ENCODE measurements at regions not wholly inside any gene's neighbourhood (a gene's known extent, or its start where the extent isn't known, plus 50 kb on each side); places are given as distances from the start of the nearest gene placed in this dataset.
"Not testable (repeated sequence)": the region's sequence is repeated elsewhere in the genome, so short reads cannot be mapped to it uniquely, and the experiment has no call there.

GRCh38 chr19:20313894-20314293 is 146.9 kb downstream of the ZNF486 start:
- H3K9me3 ChIP-seq (ENCODE audit: control insufficient read depth, low read length), result no peaks in the 10 kb centered on the region
- no peak overlapping the region for H3K9ac ChIP-seq
- no peak overlapping the region for H3K27ac ChIP-seq
- TF ChIP-seq, protein P1, sequence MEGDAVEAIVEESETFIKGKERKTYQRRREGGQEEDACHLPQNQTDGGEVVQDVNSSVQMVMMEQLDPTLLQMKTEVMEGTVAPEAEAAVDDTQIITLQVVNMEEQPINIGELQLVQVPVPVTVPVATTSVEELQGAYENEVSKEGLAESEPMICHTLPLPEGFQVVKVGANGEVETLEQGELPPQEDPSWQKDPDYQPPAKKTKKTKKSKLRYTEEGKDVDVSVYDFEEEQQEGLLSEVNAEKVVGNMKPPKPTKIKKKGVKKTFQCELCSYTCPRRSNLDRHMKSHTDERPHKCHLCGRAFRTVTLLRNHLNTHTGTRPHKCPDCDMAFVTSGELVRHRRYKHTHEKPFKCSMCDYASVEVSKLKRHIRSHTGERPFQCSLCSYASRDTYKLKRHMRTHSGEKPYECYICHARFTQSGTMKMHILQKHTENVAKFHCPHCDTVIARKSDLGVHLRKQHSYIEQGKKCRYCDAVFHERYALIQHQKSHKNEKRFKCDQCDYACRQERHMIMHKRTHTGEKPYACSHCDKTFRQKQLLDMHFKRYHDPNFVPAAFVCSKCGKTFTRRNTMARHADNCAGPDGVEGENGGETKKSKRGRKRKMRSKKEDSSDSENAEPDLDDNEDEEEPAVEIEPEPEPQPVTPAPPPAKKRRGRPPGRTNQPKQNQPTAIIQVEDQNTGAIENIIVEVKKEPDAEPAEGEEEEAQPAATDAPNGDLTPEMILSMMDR (IDR thresholded peaks at IDR 0.05), result no peak
- no peak overlapping the region for H3K4me3 ChIP-seq (ENCODE audit: low read depth, low read length)
- H3K4me2 ChIP-seq (ENCODE audit: low read length), result no peak overlapping the region
- H3K36me3 ChIP-seq (ENCODE audit: control insufficient read depth, insufficient read depth, low read length), result no peaks in the 10 kb centered on the region
- H3K4me1 ChIP-seq, result no peaks in the 10 kb centered on the region
- H3K27me3 ChIP-seq (ENCODE audit: control insufficient read depth, insufficient read depth, low read length), result no peaks in the 10 kb centered on the region
- H3K79me2 ChIP-seq, result no peaks in the 10 kb centered on the region
- no peak overlapping the region for H2AFZ ChIP-seq

DNA sequence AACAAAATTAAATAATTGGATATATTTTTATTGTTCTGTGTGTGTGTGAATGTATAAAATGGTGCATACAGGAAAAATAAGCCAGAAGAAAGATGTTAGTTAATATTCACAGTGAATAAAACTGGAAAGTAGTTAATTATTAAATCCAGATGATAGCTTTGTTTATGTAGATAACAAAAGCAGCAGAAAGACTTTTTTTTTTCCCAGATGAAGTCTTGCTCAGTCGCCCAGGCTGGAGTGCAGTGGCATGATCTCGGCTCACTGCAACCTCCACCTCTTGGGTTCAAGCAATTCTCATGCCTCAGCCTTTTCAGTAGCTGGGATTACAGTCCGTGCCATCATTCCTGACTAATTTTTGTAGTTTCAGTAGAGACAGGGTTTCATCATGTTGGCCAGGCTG is 140.1 kb downstream of the ZNF486 start:
- H3K79me2 ChIP-seq, result no peaks in the 10 kb centered on the region
- no peaks in the 10 kb centered on the region for H3K27me3 ChIP-seq (ENCODE audit: control insufficient read depth, insufficient read depth, low read length)
- no peaks in the 10 kb centered on the region for H3K4me1 ChIP-seq
- H3K4me2 ChIP-seq (ENCODE audit: low read length), result no peak overlapping the region
- no peak overlapping the region for H3K4me3 ChIP-seq (ENCODE audit: low read depth, low read length)
- no peak overlapping the region for H2AFZ ChIP-seq
- no peaks in the 10 kb centered on the region for H3K36me3 ChIP-seq (ENCODE audit: control insufficient read depth, insufficient read depth, low read length)
- no peak overlapping the region for H3K27ac ChIP-seq
- H3K9me3 ChIP-seq (ENCODE audit: control insufficient read depth, low read length), result no peaks in the 10 kb centered on the region
- H3K9ac ChIP-seq, result no peak overlapping the region
- TF ChIP-seq, protein P1 (IDR thresholded peaks at IDR 0.05), result no peak

GRCh38 chr19:20296314-20296713 is 129.3 kb downstream of the ZNF486 start:
- H3K27ac ChIP-seq; H3K9ac ChIP-seq; H3K4me1 ChIP-seq; H3K9me3 ChIP-seq (ENCODE audit: control insufficient read depth, low read length); H2AFZ ChIP-seq; H3K4me3 ChIP-seq (ENCODE audit: low read depth, low read length); H3K27me3 ChIP-seq (ENCODE audit: control insufficient read depth, insufficient read depth, low read length); H3K79me2 ChIP-seq; H3K36me3 ChIP-seq (ENCODE audit: control insufficient read depth, insufficient read depth, low read length); H3K4me2 ChIP-seq (ENCODE audit: low read length): not testable (repeated sequence)

- no peaks in the 10 kb centered on the region for H3K79me2 ChIP-seq
- no peaks in the 10 kb centered on the region for H3K27me3 ChIP-seq (ENCODE audit: control insufficient read depth, insufficient read depth, low read length)
- no peak overlapping the region for H3K9ac ChIP-seq
- no peak overlapping the region for H3K4me2 ChIP-seq (ENCODE audit: low read length)
- TF ChIP-seq, protein P1 (IDR thresholded peaks at IDR 0.05), result no peak
- no peak overlapping the region for H3K4me3 ChIP-seq (ENCODE audit: low read depth, low read length)
- H3K4me1 ChIP-seq, result no peaks in the 10 kb centered on the region
- no peaks in the 10 kb centered on the region for H3K9me3 ChIP-seq (ENCODE audit: control insufficient read depth, low read length)
- no peak overlapping the region for H3K27ac ChIP-seq
- no peaks in the 10 kb centered on the region for H3K36me3 ChIP-seq (ENCODE audit: control insufficient read depth, insufficient read depth, low read length)
- no peak overlapping the region for H2AFZ ChIP-seq
Observed at GRCh38 chr19:20294181-20294580, 127.2 kb downstream of the ZNF486 start.

- H3K27ac ChIP-seq; H3K9ac ChIP-seq; H3K36me3 ChIP-seq (ENCODE audit: control insufficient read depth, insufficient read depth, low read length); H3K79me2 ChIP-seq; H3K9me3 ChIP-seq (ENCODE audit: control insufficient read depth, low read length); H3K27me3 ChIP-seq (ENCODE audit: control insufficient read depth, insufficient read depth, low read length); H3K4me3 ChIP-seq (ENCODE audit: low read depth, low read length); H3K4me2 ChIP-seq (ENCODE audit: low read length); H3K4me1 ChIP-seq: not testable (repeated sequence)
- peak overlapping the region; percentile 60 for H2AFZ ChIP-seq
Observed at GRCh38 chr19:20292520-20292919, 125.5 kb downstream of the ZNF486 start.

GRCh38 chr19:20289186-20289585 is 122.2 kb downstream of the ZNF486 start:
- H3K9me3 ChIP-seq (ENCODE audit: control insufficient read depth, low read length), result no peaks in the 10 kb centered on the region
- TF ChIP-seq, protein P1 (IDR thresholded peaks at IDR 0.05), result no peak
- no peaks in the 10 kb centered on the region for H3K79me2 ChIP-seq
- no peak overlapping the region for H3K4me2 ChIP-seq (ENCODE audit: low read length)
- H3K27me3 ChIP-seq (ENCODE audit: control insufficient read depth, insufficient read depth, low read length), result no peaks in the 10 kb centered on the region
- H3K4me1 ChIP-seq, result no peaks in the 10 kb centered on the region
- no peak overlapping the region for H3K27ac ChIP-seq
- H3K36me3 ChIP-seq (ENCODE audit: control insufficient read depth, insufficient read depth, low read length), result no peaks in the 10 kb centered on the region
- H3K4me3 ChIP-seq (ENCODE audit: low read depth, low read length), result no peak overlapping the region
- H3K9ac ChIP-seq, result no peak overlapping the region
- H2AFZ ChIP-seq, result no peak overlapping the region
